ENCODE measurements at regions not wholly inside any gene's neighbourhood (a gene's known extent, or its start where the extent isn't known, plus 50 kb on each side); places are given as distances from the start of the nearest gene placed in this dataset.

DNA sequence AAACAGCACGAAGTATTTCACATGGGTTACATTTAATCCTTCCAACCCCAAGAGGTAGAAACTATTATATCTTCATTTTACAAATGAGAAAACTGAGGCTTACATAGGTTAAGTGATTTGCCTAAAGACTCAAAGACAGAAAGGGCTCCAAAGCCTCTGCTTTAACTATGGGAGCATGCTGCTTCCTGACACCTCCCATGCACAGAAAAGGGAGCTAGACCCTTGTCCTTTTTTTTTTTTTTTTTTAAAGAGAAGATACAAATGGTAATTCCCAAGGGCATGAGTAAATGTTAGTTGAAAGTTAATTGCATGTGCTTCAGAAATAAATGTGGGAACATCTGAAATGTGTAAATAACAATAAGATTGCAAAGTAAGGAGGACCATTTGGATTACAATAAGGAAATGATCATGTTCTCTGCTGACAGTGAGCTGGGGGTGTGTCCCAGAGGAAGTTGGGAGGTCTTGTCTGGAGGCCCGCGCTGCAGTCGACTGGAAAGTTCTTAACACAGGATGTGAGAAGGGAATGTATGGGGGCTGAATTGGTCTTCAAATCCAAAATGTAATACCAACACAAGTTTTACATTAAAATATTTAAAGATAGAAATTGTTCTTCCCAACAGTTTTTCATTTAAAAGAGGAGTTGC lies 500.3 kb downstream of the KLF12 start:
- in situ Hi-C loops (cut with HindIII; ENCODE audit: low pct_unique_long_range_greater_than_20kb, low sequenced_read_pairs) = no loop called here
- no peak for DNase-seq (ENCODE audit: low read depth, low spot score)

DNA sequence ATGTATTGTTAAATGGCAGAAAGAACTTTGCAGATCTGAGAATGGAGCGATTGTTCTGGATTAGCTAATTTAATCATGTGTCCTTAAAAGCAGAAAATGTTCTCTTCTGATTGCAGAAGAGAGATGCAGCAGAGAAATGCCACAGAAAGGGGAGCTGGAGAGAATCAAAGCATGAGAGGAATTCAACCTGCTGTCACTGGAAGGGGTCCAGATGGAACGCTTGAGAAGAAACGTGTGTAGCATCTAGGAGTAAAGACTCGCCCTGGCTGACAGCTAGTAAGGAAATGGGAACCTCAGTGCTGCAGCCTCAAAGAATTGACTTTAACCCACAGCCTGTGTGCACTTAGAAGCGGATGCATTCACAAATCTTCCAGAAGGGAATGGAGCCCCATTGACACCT lies 502.8 kb downstream of the KLF12 start:
- in situ Hi-C loops (cut with HindIII; ENCODE audit: low pct_unique_long_range_greater_than_20kb, low sequenced_read_pairs) = no loop called here
- DNase-seq (ENCODE audit: low read depth, low spot score) = no peak

DNA sequence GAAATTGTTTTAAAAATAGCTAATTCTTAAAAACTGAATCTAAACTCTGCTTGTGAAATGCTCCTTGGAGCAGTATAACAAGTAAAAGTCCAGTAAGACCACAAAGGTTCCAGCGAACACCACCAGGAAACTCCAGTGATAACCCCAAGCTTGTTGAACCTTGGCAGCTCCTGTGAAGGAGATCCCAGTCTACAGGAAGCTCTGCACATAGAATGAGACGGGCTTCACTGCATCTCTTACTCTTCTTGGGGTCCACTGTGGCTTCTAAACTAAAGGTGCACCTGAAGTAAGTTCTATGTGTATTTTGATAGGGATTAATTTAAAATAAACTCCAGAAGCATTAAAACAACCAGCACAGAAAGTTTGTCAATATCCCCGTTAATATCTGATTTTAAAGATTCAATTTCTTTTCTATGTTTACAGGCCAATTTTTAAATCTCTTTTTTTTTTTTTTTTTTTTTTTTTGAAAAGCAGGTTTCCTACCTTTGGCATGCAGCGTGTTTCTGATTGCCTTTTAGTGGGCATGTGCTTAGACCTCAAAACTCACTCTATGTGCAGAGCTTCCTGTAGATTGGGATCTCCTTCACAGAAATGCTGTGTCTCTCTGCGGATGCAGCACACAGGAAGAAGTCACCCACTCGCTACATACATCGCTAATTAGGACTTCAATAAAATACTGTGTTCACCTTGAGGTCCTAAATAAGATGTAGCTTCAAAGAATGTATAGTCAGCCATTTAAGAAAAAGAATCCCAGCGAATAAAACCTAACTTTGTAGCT lies 508.5 kb downstream of the KLF12 start:
- in situ Hi-C loops (cut with HindIII; ENCODE audit: low pct_unique_long_range_greater_than_20kb, low sequenced_read_pairs) = no loop called here
- DNase-seq (ENCODE audit: low read depth, low spot score) = no peak

GRCh38 chr13:73623281-73623680 lies 510.9 kb downstream of the KLF12 start:
- in situ Hi-C loops (cut with HindIII; ENCODE audit: low pct_unique_long_range_greater_than_20kb, low sequenced_read_pairs) = no loop called here
- DNase-seq (ENCODE audit: low read depth, low spot score) = no peak

DNA sequence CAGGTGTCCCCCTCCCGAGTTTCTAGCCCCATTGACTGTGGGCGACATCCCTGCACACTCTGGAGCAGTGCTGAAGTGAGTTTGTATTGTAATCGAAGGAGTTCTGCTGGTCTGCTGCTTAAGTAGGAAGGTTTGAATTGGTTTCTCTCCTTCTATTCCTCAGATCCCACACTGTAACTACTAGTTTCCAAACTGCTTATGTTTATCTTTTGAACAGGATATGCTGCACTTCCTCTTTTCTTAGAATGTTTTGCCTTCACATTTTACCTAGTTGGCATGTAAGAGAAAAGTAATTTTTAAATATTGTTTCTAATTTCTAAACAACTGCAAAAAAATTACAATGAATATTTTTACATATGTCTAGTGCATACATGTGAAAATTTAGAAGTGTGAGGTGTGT lies 511.8 kb downstream of the KLF12 start:
- DNase-seq (ENCODE audit: low read depth, low spot score) = no peak
- in situ Hi-C loops (cut with HindIII; ENCODE audit: low pct_unique_long_range_greater_than_20kb, low sequenced_read_pairs) = no loop called here

DNA sequence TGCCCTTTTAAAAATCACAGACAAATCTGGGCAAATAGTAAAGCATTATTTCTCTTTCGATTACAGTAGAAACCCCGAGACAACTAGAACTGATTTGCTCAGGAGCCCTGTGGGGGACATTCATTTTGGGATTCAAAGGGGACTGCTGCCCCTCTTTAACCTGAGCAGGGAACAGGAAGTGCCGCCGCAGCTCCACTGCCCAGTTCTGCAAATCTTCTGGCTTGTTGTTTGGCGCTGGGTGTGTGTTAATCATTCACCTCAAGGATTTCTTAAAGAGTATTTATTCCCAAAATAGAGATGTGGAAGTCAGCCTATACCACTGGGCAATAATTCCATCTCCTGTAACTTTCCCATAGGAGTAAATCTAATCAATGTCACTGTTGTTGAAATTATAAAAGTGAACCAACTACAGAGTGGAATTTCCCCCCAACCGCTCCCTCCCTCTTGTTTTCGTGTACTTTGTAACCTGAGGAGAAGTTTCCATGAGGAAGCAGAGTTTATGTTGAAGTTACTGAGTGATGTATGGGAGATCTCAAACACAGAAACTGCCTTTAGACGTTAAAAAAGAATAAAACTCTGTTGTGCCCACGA lies 515.8 kb downstream of the KLF12 start:
- no peak for DNase-seq (ENCODE audit: low read depth, low spot score)
- in situ Hi-C loops (cut with HindIII; ENCODE audit: low pct_unique_long_range_greater_than_20kb, low sequenced_read_pairs) = no loop called here

DNA sequence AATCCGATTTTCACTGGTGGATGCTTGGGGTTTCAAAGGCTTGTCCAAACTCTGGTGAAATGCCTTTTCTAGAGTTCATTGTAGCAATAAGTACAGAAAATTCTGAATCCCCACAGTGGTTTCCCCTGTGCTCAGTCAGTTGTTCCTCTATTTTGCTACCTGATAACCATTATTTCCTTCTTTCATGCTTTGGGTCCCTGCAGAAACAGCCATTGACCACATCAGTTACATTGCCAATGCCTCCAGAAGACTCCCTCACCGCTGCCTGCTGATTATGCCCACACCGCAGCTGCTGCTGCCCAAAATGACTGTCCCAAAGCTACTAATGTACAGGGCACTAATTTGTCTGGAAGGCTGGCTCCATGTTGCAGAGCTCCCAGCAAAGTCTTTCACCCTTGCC lies 517.3 kb downstream of the KLF12 start:
- in situ Hi-C loops (cut with HindIII; ENCODE audit: low pct_unique_long_range_greater_than_20kb, low sequenced_read_pairs) = no loop called here
- DNase-seq (ENCODE audit: low read depth, low spot score) = no peak

DNA sequence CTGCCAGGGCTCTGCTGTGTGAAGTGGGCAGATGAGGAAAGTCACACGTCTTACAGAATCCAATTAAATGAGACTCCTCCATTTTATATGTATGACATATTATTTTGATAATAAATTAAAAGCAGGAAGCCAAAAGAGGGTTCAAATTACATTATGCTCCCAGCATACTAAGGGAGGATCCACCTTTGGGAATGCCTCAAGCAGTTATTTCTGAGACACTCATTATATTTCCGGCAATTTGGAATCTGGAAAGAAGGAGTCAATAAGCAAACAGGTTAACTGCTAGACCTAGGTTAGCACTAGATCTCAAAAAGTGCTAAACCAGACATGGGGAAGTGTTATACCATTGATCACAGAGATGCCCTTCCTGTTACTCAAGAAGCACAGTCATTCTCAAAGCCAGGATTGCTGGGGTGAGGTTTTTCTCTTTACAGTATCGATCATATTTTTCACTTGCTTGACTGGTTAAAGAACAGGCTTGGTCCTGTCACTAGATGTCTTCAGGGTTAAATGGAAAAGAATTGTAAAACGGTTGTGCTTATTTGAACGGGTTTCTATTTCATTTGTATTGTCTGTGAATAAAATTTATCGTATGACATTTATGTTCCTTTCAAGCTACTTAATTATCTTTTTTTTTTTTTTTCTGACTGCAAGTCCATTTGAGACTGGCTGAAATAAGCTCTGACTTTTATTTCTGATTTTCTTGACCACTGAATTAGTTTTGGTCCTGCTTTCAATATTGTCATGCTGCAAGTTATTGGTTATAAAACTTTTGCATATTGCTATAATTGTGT lies 523.2 kb downstream of the KLF12 start:
- no peak for DNase-seq (ENCODE audit: low read depth, low spot score)
- in situ Hi-C loops (cut with HindIII; ENCODE audit: low pct_unique_long_range_greater_than_20kb, low sequenced_read_pairs) = no loop called here

GRCh38 chr13:73608711-73609485 lies 525.3 kb downstream of the KLF12 start:
- no peak for DNase-seq (ENCODE audit: low read depth, low spot score)
- in situ Hi-C loops (cut with HindIII; ENCODE audit: low pct_unique_long_range_greater_than_20kb, low sequenced_read_pairs) = no loop called here

GRCh38 chr13:73608157-73608516 lies 526.1 kb downstream of the KLF12 start:
- in situ Hi-C loops (cut with HindIII; ENCODE audit: low pct_unique_long_range_greater_than_20kb, low sequenced_read_pairs) = no loop called here
- DNase-seq (ENCODE audit: low read depth, low spot score) = no peak

GRCh38 chr13:73607489-73608156 lies 526.6 kb downstream of the KLF12 start:
- in situ Hi-C loops (cut with HindIII; ENCODE audit: low pct_unique_long_range_greater_than_20kb, low sequenced_read_pairs) = no loop called here
- DNase-seq (ENCODE audit: low read depth, low spot score) = no peak

DNA sequence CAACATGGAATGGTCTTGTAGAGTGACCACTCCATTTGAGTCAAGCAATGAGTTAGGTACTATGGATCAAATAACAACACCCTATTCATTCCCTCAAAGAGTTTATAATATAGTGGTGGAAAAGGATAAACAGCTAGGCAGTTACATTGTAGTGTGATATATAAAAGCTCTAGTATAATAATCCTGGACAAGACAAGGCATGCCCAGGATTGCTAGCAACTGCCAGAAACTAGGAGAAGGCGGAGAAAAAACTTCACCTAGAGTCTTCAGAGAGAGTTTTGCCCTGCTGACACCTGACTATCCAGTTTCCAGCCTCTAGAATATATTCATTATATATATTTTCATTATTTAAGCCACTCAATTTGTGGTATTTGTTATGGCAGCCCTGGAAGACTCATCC lies 530.6 kb downstream of the KLF12 start:
- no peak for DNase-seq (ENCODE audit: low read depth, low spot score)
- in situ Hi-C loops (cut with HindIII; ENCODE audit: low pct_unique_long_range_greater_than_20kb, low sequenced_read_pairs) = no loop called here

GRCh38 chr13:73602295-73602694 lies 531.9 kb downstream of the KLF12 start:
- in situ Hi-C loops (cut with HindIII; ENCODE audit: low pct_unique_long_range_greater_than_20kb, low sequenced_read_pairs) = no loop called here
- peak; percentile 27 for DNase-seq (ENCODE audit: low read depth, low spot score)

DNA sequence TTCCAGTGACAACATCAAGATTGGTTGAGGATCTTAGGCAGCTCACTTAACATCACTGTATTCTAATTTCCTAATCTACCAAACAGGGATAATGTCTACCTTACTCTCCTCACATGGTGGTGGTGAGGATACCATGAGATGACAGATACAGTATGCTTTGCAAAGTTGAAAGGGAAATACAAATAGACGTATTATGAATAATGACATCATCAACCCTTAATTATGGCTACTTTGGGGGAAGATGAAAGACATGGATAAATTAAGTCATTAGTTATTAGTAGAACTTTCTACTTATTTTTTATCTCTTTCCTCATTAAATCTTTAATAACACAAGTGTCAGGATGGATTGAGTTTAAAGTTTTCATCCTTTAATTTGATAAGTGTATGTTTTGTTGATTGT lies 532.5 kb downstream of the KLF12 start:
- in situ Hi-C loops (cut with HindIII; ENCODE audit: low pct_unique_long_range_greater_than_20kb, low sequenced_read_pairs) = no loop called here
- DNase-seq (ENCODE audit: low read depth, low spot score) = no peak

GRCh38 chr13:73599232-73600128 lies 534.7 kb downstream of the KLF12 start:
- no peak for DNase-seq (ENCODE audit: low read depth, low spot score)
- in situ Hi-C loops (cut with HindIII; ENCODE audit: low pct_unique_long_range_greater_than_20kb, low sequenced_read_pairs) = no loop called here

DNA sequence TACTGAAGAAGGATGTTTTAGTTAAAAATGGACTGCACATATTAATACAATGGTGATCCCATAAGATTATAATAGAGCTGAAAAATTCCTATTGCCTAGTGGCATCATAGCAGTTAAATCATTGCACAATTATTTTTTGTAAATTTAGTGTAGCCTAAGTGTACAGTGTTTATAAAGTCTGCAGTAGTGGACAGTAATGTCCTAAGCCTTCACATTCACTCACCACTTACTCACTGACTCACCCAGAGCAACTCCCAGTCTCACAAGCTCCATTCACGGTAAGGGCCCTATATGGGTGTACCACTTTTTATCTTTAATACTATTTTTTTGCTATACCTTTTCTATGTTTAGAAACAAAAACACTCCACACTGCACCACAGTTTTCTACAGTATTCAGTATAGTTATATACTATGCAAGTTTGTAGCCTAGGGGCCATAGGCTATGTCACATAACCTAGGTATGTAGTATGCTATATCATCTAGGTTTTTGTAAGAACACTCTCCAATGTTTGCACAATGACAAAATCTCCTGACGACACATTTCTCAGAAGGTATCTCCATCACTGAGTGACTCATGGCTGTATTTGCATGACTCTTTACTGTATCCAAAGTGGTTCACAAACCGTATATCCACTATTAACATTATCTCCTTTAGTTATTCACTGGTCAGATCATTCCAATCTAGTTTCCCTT lies 536.0 kb downstream of the KLF12 start:
- DNase-seq (ENCODE audit: low read depth, low spot score) = no peak
- in situ Hi-C loops (cut with HindIII; ENCODE audit: low pct_unique_long_range_greater_than_20kb, low sequenced_read_pairs) = no loop called here
